ENCODE measurements at regions not wholly inside any gene's neighbourhood (a gene's known extent, or its start where the extent isn't known, plus 50 kb on each side); places are given as distances from the start of the nearest gene placed in this dataset.

- intact Hi-C loops (cut with DNase I): no loop called here
- no peak for DNase-seq
Observed at GRCh38 chr3:68207327-68207726, 552.9 kb upstream of the SUCLG2 start.

GRCh38 chr3:68206524-68207117 is 552.2 kb upstream of the SUCLG2 start:
- no peak for DNase-seq
- intact Hi-C loops (cut with DNase I): no loop called here

- DNase-seq: no peak
- intact Hi-C loops (cut with DNase I): no loop called here
Observed at GRCh38 chr3:68186733-68187132, 532.3 kb upstream of the SUCLG2 start.

GRCh38 chr3:68176600-68176999 is 522.2 kb upstream of the SUCLG2 start:
- intact Hi-C loops (cut with DNase I): no loop called here
- no peak for DNase-seq

- no peak for DNase-seq
- intact Hi-C loops (cut with DNase I): no loop called here
Observed at GRCh38 chr3:68173012-68173634, 518.7 kb upstream of the SUCLG2 start.

GRCh38 chr3:68172039-68172438 is 517.6 kb upstream of the SUCLG2 start:
- intact Hi-C loops (cut with DNase I): no loop called here
- DNase-seq: no peak

- no peak for DNase-seq
- intact Hi-C loops (cut with DNase I): no loop called here
Observed at GRCh38 chr3:68163968-68164367, 509.6 kb upstream of the SUCLG2 start.

GRCh38 chr3:68163062-68163461 is 508.6 kb upstream of the SUCLG2 start:
- intact Hi-C loops (cut with DNase I): no loop called here
- no peak for DNase-seq

- intact Hi-C loops (cut with DNase I): no loop called here
- DNase-seq: no peak
Observed at GRCh38 chr3:68162644-68163043, 508.2 kb upstream of the SUCLG2 start.

- no peak for DNase-seq
- intact Hi-C loops (cut with DNase I): no loop called here
Observed at GRCh38 chr3:68151359-68151758, 496.9 kb upstream of the SUCLG2 start.

- DNase-seq: peak in 1 of 42 donors; percentile 10
- intact Hi-C loops (cut with DNase I): no loop called here
Observed at GRCh38 chr3:68148447-68148846, 494.0 kb upstream of the SUCLG2 start.

- DNase-seq: no peak
- intact Hi-C loops (cut with DNase I): no loop called here
Observed at GRCh38 chr3:68142441-68142840, 488.0 kb upstream of the SUCLG2 start.

GRCh38 chr3:68139897-68140296 is 485.5 kb upstream of the SUCLG2 start:
- intact Hi-C loops (cut with DNase I): no loop called here
- no peak for DNase-seq

- intact Hi-C loops (cut with DNase I): no loop called here
- DNase-seq: no peak
Observed at GRCh38 chr3:68136411-68136810, 482.0 kb upstream of the SUCLG2 start.

- no peak for DNase-seq
- intact Hi-C loops (cut with DNase I): no loop called here
Observed at GRCh38 chr3:68135067-68135466, 480.7 kb upstream of the SUCLG2 start.

GRCh38 chr3:68129065-68129464 is 474.7 kb upstream of the SUCLG2 start:
- DNase-seq: no peak
- intact Hi-C loops (cut with DNase I): no loop called here

GRCh38 chr3:68123231-68123630 is 468.8 kb upstream of the SUCLG2 start:
- DNase-seq: no peak
- intact Hi-C loops (cut with DNase I): no loop called here

GRCh38 chr3:68121287-68121686 is 466.9 kb upstream of the SUCLG2 start:
- DNase-seq: no peak
- intact Hi-C loops (cut with DNase I): no loop called here

- DNase-seq: no peak
- intact Hi-C loops (cut with DNase I): no loop called here
Observed at GRCh38 chr3:68116580-68116979, 462.2 kb upstream of the SUCLG2 start.

GRCh38 chr3:68103811-68104210 is 449.4 kb upstream of the SUCLG2 start:
- intact Hi-C loops (cut with DNase I): no loop called here
- DNase-seq: no peak

- intact Hi-C loops (cut with DNase I): no loop called here
- DNase-seq: no peak
Observed at GRCh38 chr3:68090571-68090970, 436.2 kb upstream of the SUCLG2 start.

Measured in head of caudate nucleus (tissue), 42 donors.